Right atrium auricular region (tissue), 2 donors: ENCODE measurements at regions not wholly inside any gene's neighbourhood (a gene's known extent, or its start where the extent isn't known, plus 50 kb on each side); places are given as distances from the start of the nearest gene placed in this dataset.

Source experiments
- DNase-seq: peaks from one replicate; pipeline ENCODE4 v3.0.0-alpha.2; 2019; ENCODE audit warnings: low spot score
- H3K27ac ChIP-seq, 2 donors: fragments of 200-600 bp; sonication (generic); 1 replicate in 1 of 2; 2 replicates in 1 of 2; pipeline ENCODE4 v1.5.1; 2016 to 2019
- H3K27me3 ChIP-seq, 2 donors: fragments of 200-600 bp; sonication (generic); one replicate each; pipeline versions ENCODE4 v1.5.1 to v1.6.0; 2017 to 2019
- H3K36me3 ChIP-seq: fragments of 200-600 bp; sonication (generic); one replicate; pipeline ENCODE4 v1.5.1; 2016
- H3K4me1 ChIP-seq, 2 donors: fragments of 200-600 bp; sonication (generic); one replicate each; pipeline versions ENCODE4 v1.5.1 to v1.6.0; 2017 to 2019
- H3K4me3 ChIP-seq, 2 donors: fragments of 200-600 bp; sonication (generic); 1 replicate in 1 of 2; 2 replicates in 1 of 2; pipeline ENCODE4 v1.5.1; 2017 to 2019; ENCODE audit warnings: mild to moderate bottlenecking in 1 of 2, moderate library complexity in 1 of 2
- H3K9me3 ChIP-seq, 2 donors: fragments of 200-600 bp; sonication (generic); one replicate each; pipeline ENCODE4 v1.5.1; 2019
- CTCF ChIP-seq, 2 donors: fragments of 200-600 bp; sonication (generic); IDR thresholded peaks; one replicate each; pipeline ENCODE4 v1.5.1; 2019; ENCODE audit warnings: antibody characterized with exemption in 2 of 2

GRCh38 chr4:20589436-20589835 is 110.8 kb upstream of the PACRGL start:
- no peak for DNase-seq
- Histone ChIP-seq H3K27me3 (no peaks in the 10 kb centered on the region), H3K4me3 (no peak overlapping the region), H3K36me3 (no peaks in the 10 kb centered on the region), H3K27ac (no peak overlapping the region), H3K4me1 (no peaks in the 10 kb centered on the region), H3K9me3 (no peaks in the 10 kb centered on the region)
- no peak for TF ChIP-seq CTCF (IDR thresholded peaks at IDR 0.05)

- no peak for DNase-seq
- Histone ChIP-seq H3K27ac (no peak overlapping the region), H3K9me3 (no peaks in the 10 kb centered on the region), H3K4me3 (no peak overlapping the region), H3K27me3 (no peaks in the 10 kb centered on the region), H3K4me1 (no peaks in the 10 kb centered on the region), H3K36me3 (no peaks in the 10 kb centered on the region)
- no peak for TF ChIP-seq CTCF (IDR thresholded peaks at IDR 0.05)
These were observed 109.4 kb upstream of the PACRGL start for GRCh38 chr4:20590849-20591248.

- TF ChIP-seq CTCF (IDR thresholded peaks at IDR 0.05): no peak
- no peaks in the 10 kb centered on the region for H3K36me3 ChIP-seq
- no peak overlapping the region for H3K4me3 ChIP-seq
- H3K27ac ChIP-seq: no peak overlapping the region
- no peaks in the 10 kb centered on the region for H3K4me1 ChIP-seq
- H3K9me3 ChIP-seq: no peaks in the 10 kb centered on the region
- no peaks in the 10 kb centered on the region for H3K27me3 ChIP-seq
- DNase-seq: no peak
These were observed 108.7 kb upstream of the PACRGL start for GRCh38 chr4:20591571-20591970.

- no peak for TF ChIP-seq CTCF (IDR thresholded peaks at IDR 0.05)
These were observed 108.2 kb upstream of the PACRGL start for GRCh38 chr4:20592013-20592412.

GRCh38 chr4:20592663-20593062 is 107.6 kb upstream of the PACRGL start:
- no peaks in the 10 kb centered on the region for H3K4me1 ChIP-seq
- no peaks in the 10 kb centered on the region for H3K9me3 ChIP-seq
- DNase-seq: no peak
- no peak for TF ChIP-seq CTCF (IDR thresholded peaks at IDR 0.05)
- no peak overlapping the region for H3K27ac ChIP-seq
- no peak overlapping the region for H3K4me3 ChIP-seq
- no peaks in the 10 kb centered on the region for H3K27me3 ChIP-seq
- no peaks in the 10 kb centered on the region for H3K36me3 ChIP-seq

More at GRCh38 chr4:20592013-20592412, 108.2 kb upstream of the PACRGL start:
- Histone ChIP-seq H3K4me1 (no peaks in the 10 kb centered on the region), H3K27me3 (no peaks in the 10 kb centered on the region), H3K4me3 (no peak overlapping the region), H3K36me3 (no peaks in the 10 kb centered on the region), H3K9me3 (no peaks in the 10 kb centered on the region), H3K27ac (no peak overlapping the region)
- no peak for DNase-seq

GRCh38 chr4:20598626-20599025 is 101.6 kb upstream of the PACRGL start:
- no peaks in the 10 kb centered on the region for H3K36me3 ChIP-seq
- DNase-seq: no peak
- H3K9me3 ChIP-seq: no peaks in the 10 kb centered on the region
- TF ChIP-seq CTCF (IDR thresholded peaks at IDR 0.05): no peak
- no peak overlapping the region for H3K27ac ChIP-seq
- H3K27me3 ChIP-seq: no peaks in the 10 kb centered on the region
- no peaks in the 10 kb centered on the region for H3K4me1 ChIP-seq
- H3K4me3 ChIP-seq: no peak overlapping the region
